ENCODE measurements at regions not wholly inside any gene's neighbourhood (a gene's known extent, or its start where the extent isn't known, plus 50 kb on each side); places are given as distances from the start of the nearest gene placed in this dataset.

DNA sequence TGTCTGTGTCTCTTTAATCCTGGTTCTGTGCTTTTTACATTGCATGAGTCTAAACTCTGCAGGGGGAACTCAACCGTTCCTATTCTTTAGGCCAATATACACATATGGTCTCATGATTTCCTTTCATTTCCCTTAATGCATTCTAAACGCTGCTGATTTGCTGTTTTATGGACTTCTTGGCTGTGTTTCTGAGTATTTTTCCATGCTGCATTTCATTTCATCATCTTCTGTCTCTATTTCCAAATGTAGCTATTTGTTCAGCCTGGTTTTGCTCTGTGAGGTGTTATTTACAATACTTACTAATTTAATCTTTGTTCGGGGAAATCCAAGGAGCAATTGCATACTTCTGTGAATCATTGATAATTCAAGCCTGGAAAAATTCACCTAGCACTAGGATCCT lies 897.2 kb downstream of the TSN start:
- no peak overlapping the region for H3K27ac ChIP-seq
- POLR2A ChIA-PET (ENCODE audit: low non-redundant PET), result no interaction called here
- no peak for DNase-seq (ENCODE audit: low spot score)
- CTCF ChIA-PET, result no interaction called here
- TF ChIP-seq, protein P1, sequence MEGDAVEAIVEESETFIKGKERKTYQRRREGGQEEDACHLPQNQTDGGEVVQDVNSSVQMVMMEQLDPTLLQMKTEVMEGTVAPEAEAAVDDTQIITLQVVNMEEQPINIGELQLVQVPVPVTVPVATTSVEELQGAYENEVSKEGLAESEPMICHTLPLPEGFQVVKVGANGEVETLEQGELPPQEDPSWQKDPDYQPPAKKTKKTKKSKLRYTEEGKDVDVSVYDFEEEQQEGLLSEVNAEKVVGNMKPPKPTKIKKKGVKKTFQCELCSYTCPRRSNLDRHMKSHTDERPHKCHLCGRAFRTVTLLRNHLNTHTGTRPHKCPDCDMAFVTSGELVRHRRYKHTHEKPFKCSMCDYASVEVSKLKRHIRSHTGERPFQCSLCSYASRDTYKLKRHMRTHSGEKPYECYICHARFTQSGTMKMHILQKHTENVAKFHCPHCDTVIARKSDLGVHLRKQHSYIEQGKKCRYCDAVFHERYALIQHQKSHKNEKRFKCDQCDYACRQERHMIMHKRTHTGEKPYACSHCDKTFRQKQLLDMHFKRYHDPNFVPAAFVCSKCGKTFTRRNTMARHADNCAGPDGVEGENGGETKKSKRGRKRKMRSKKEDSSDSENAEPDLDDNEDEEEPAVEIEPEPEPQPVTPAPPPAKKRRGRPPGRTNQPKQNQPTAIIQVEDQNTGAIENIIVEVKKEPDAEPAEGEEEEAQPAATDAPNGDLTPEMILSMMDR (conservative IDR thresholded peaks at IDR 0.05; ENCODE audit: low read depth), result no peak

DNA sequence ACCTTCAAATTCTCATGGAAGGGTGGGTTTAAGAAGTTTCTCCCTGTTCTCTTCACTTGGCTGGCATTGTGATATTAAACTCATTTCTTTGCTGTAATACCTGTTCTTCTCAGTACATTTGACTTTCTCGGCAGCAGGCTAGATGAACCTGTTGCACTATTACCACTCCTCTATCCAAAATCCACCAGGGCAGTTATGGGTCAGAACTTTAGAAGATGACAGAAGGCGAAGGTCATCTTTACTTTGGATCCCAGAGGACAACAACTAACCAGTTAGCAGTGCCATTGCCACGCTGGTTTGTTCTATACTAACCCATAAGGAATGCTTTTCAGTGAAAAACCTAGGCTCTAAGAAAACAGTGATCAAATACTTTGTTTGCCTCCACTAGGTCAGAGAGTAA lies 901.0 kb downstream of the TSN start:
- ChIA-PET CTCF (no interaction called here), POLR2A (ENCODE audit: low non-redundant PET) (no interaction called here)
- no peak overlapping the region for H3K27ac ChIP-seq
- no peak for DNase-seq (ENCODE audit: low spot score)
- TF ChIP-seq, protein P1 (conservative IDR thresholded peaks at IDR 0.05; ENCODE audit: low read depth), result no peak

- CTCF ChIA-PET, result no interaction called here
- POLR2A ChIA-PET (ENCODE audit: low non-redundant PET), result no interaction called here
- no peak overlapping the region for H3K27ac ChIP-seq
- TF ChIP-seq, protein P1 (conservative IDR thresholded peaks at IDR 0.05; ENCODE audit: low read depth), result no peak
- DNase-seq (ENCODE audit: low spot score), result no peak
Observed at GRCh38 chr2:122660786-122661634, 905.6 kb downstream of the TSN start.

- no peak overlapping the region for H3K27ac ChIP-seq
- TF ChIP-seq, protein P1 (conservative IDR thresholded peaks at IDR 0.05; ENCODE audit: low read depth), result no peak
- ChIA-PET POLR2A (ENCODE audit: low non-redundant PET) (no interaction called here), CTCF (no interaction called here)
- no peak for DNase-seq (ENCODE audit: low spot score)
Observed at GRCh38 chr2:122663620-122664019, 908.2 kb downstream of the TSN start.

GRCh38 chr2:122669627-122670026 lies 914.2 kb downstream of the TSN start:
- ChIA-PET POLR2A (ENCODE audit: low non-redundant PET) (no interaction called here), CTCF (no interaction called here)
- TF ChIP-seq, protein P1 (conservative IDR thresholded peaks at IDR 0.05; ENCODE audit: low read depth), result no peak
- H3K27ac ChIP-seq, result no peak overlapping the region
- DNase-seq (ENCODE audit: low spot score), result no peak

- CTCF ChIA-PET, result no interaction called here
- POLR2A ChIA-PET (ENCODE audit: low non-redundant PET), result no interaction called here
- no peak for DNase-seq (ENCODE audit: low spot score)
- TF ChIP-seq, protein P1 (conservative IDR thresholded peaks at IDR 0.05; ENCODE audit: low read depth), result no peak
- no peak overlapping the region for H3K27ac ChIP-seq
Observed at GRCh38 chr2:122670897-122671296, 915.4 kb downstream of the TSN start.
